ENCODE measurements at regions not wholly inside any gene's neighbourhood (a gene's known extent, or its start where the extent isn't known, plus 50 kb on each side); places are given as distances from the start of the nearest gene placed in this dataset.

DNA sequence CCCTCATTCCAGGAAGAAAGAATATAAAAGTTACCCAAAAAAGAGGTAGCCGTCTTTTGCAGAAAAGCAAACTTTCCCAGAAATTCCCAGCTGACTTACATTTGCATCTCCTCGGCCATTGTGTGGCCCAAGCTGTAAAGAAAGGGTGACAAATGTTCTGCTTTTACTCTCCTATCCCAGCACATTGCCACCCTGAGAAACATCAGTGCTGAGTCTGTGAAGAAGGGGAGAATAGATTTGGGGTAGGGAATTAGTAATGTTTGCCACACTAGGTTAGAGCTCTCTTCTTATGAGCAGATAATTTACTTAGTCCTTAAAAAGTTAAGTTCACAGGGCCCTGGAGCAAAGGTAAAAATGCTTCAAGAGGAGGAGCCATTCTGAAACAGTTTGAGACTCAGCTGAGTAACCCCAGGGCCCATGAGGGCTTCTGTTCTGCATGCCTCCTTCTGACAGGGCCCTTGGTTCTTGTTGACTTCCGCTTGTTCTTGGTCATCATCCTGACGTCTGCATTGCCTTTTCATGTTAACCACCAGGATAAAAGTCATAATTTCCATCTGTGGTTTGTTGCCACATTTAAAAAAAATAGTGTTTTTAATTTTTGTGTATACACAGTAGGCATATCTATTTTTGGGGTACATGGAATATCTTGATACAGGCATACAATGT lies 550.7 kb downstream of the RNF144A start:
- no peak for TF ChIP-seq JUND (IDR thresholded peaks at IDR 0.05; ENCODE audit: low read depth)
- no peak for DNase-seq (ENCODE audit: low read depth in 1 of 2, low spot score in 1 of 2)
- in situ Hi-C loops (cut with HindIII; ENCODE audit: low pct_unique_long_range_greater_than_20kb, low sequenced_read_pairs): no loop called here

DNA sequence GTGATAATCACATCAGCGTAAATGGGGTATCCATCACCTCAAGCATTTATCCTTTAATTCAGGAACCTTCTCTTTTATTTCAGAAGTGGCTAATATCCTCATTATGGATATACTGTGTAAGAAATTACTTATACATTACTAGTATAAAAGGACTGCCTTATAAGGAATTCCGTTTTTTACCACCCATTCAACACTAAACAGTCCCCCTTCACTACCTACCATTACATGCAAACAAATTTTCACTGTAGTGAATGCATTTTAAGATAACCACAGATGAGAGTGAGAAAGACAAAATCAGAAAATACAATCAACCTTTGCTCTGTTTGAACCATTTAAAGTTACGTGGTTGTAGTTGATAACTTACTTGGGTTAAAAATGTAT lies 551.2 kb downstream of the RNF144A start:
- TF ChIP-seq JUND (IDR thresholded peaks at IDR 0.05; ENCODE audit: low read depth): no peak
- DNase-seq (ENCODE audit: low read depth in 1 of 2, low spot score in 1 of 2): no peak
- in situ Hi-C loops (cut with HindIII; ENCODE audit: low pct_unique_long_range_greater_than_20kb, low sequenced_read_pairs): no loop called here

DNA sequence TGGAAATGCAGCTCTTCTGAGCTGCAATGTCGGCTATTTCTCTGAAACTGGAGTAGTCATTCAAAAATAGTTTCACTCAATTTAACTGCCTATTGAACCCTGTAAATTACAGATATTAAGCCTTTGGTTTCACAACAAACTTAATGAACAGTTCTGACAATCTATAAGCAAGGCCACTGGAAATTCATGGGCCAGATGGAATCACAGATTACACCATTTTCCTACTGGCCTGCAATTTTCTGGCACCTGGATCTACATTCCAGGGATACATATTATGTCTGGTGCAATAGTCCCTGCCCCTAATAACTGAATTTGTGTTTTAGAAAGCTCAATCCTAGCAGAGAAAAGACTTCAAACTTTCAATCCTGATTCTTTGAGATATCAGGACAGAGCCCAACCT lies 551.7 kb downstream of the RNF144A start:
- in situ Hi-C loops (cut with HindIII; ENCODE audit: low pct_unique_long_range_greater_than_20kb, low sequenced_read_pairs): no loop called here
- no peak for DNase-seq (ENCODE audit: low read depth in 1 of 2, low spot score in 1 of 2)
- TF ChIP-seq JUND (IDR thresholded peaks at IDR 0.05; ENCODE audit: low read depth): no peak

DNA sequence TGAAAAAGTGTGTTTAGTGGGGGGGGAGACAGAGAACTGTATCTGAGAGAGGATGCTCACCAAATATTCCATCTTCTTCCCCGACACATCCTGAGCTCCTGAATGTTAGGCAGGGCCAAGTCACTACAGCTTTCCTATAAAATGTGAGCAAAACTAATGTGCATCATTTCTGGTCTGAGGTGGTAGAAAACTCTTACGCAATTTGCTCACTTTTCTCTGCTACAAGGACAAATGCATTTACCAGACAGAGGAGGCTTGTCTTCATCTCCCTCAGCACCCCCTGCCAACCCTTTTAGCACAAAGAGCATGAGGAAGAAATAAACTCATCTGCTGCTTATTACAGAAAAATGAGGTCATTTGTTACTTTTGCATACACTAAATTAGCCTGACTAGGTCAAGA lies 554.0 kb downstream of the RNF144A start:
- in situ Hi-C loops (cut with HindIII; ENCODE audit: low pct_unique_long_range_greater_than_20kb, low sequenced_read_pairs): no loop called here
- DNase-seq (ENCODE audit: low read depth in 1 of 2, low spot score in 1 of 2): no peak
- no peak for TF ChIP-seq JUND (IDR thresholded peaks at IDR 0.05; ENCODE audit: low read depth)

DNA sequence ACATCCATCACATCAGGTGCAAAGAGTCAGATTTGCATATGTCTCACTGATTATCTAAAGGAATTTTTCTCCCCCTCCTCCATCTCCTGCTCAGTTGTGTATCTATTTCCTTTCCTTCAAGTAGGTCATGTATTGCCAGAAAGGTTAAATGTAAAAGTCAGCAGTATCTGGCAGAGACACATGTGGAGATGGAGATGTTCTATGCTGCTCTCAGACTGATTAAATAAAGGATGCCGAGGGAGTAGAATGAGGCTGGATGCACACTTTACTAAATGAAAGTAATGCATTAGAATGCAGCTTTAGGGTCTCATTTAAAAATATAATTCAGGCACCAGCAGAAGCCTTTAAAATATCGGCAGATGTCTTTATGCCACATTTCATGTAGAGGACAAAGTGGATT lies 555.3 kb downstream of the RNF144A start:
- DNase-seq (ENCODE audit: low read depth in 1 of 2, low spot score in 1 of 2): no peak
- in situ Hi-C loops (cut with HindIII; ENCODE audit: low pct_unique_long_range_greater_than_20kb, low sequenced_read_pairs): no loop called here
- TF ChIP-seq JUND (IDR thresholded peaks at IDR 0.05; ENCODE audit: low read depth): no peak

DNA sequence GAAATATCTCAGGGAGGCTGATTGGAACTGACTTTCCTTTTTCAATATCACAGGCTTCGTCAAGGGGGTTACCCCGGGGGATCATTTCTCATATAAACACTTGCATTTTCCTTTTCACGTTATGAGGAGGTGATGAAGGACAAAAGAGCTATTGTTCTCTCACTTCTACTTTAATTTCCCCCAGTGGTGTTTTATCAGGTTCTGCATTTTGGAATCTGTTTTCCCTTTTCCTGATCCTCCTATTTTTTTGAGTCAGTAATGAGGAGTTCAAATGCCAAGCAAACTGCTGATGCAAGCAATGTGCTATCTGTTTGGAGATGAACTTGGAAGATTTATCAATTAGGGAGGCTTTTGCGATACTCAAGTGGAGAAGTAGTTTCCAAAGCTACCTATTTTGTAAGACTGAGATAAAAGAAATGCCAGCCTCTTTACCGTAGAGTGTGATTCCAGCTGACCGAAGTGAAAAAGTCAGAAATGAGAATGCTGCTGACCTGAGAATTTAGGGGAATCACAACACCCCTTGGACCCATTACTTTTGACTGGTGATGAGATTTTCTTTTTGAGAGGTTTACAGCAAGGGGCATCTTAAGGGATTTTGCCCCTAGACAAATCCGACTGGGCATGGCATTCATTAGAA lies 556.0 kb downstream of the RNF144A start:
- TF ChIP-seq JUND (IDR thresholded peaks at IDR 0.05; ENCODE audit: low read depth): no peak
- DNase-seq (ENCODE audit: low read depth in 1 of 2, low spot score in 1 of 2): no peak
- in situ Hi-C loops (cut with HindIII; ENCODE audit: low pct_unique_long_range_greater_than_20kb, low sequenced_read_pairs): no loop called here

DNA sequence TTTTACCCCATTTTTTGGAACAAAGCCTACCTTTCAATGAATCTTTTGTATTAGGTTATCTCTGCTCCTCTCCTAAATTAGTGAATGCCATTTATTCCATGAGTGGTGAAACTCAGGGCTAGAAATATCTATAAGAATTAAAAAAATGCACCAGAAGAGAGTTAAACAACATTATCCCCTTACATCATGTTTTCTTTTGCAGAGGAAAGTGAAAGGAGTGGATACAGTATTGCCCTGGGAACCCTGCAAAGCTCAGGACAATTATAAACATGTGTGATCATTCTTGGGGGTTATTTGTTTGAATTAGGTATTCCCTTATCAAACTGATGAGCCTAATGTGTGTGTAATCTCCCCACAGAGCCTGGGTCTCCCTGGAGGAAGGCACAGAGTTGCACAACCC lies 559.2 kb downstream of the RNF144A start:
- no peak for DNase-seq (ENCODE audit: low read depth in 1 of 2, low spot score in 1 of 2)
- no peak for TF ChIP-seq JUND (IDR thresholded peaks at IDR 0.05; ENCODE audit: low read depth)
- in situ Hi-C loops (cut with HindIII; ENCODE audit: low pct_unique_long_range_greater_than_20kb, low sequenced_read_pairs): no loop called here

DNA sequence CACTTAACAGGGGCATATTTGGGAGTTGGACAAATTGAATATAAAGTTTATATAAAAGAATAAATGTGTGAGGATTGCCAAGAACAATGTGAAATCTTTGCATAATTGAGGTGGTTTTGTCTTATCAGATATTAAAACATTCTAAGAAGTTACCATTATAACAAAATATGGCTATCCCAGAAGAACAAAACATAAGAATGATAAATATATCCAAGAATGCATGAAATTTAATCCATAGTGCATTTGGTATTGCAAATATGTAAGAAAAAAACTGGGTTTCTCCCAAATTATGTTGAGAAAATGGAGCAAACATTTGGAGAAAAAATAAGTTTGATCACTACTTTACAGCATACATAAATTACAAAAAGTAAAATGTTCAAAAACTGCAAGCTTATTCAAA lies 562.4 kb downstream of the RNF144A start:
- in situ Hi-C loops (cut with HindIII; ENCODE audit: low pct_unique_long_range_greater_than_20kb, low sequenced_read_pairs): no loop called here
- DNase-seq (ENCODE audit: low read depth in 1 of 2, low spot score in 1 of 2): no peak
- no peak for TF ChIP-seq JUND (IDR thresholded peaks at IDR 0.05; ENCODE audit: low read depth)

DNA sequence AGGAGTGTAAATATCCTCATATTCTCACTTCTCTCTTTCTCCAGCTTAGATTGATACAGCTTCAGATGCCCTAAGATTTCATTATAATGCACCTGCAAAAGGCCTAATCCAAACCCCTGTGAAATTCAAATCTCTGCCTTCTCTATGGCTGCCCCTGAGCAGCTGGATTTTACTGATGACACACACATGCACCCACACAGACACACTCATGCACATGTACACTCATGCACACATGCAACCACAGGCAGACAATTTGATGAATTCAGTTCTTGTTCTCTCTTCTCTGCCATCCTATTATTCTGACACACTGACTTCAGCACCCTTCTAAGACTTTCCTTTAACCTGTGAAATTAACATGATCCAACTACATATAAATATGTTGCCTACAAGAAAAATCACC lies 563.2 kb downstream of the RNF144A start:
- no peak for TF ChIP-seq JUND (IDR thresholded peaks at IDR 0.05; ENCODE audit: low read depth)
- in situ Hi-C loops (cut with HindIII; ENCODE audit: low pct_unique_long_range_greater_than_20kb, low sequenced_read_pairs): no loop called here

DNA sequence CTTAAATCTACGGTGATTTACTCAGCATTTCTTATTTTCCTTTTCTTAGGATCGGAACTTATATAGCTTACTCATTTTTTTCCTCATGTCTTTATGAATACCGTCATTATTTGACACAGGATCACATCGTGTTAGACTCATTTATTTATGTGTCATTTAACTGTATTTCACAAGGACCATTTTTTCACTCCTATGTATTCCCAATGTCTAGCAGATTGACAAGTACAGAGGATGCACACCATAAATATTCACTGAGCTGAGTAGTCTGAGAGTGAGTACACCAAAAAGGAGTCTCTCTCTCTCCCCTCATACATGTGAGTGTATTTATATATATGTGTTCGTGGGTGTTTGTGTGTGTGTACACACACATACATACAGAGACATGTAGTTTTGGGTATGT lies 573.5 kb downstream of the RNF144A start:
- no peak for DNase-seq (ENCODE audit: low read depth in 1 of 2, low spot score in 1 of 2)
- no peak for TF ChIP-seq JUND (IDR thresholded peaks at IDR 0.05; ENCODE audit: low read depth)
- in situ Hi-C loops (cut with HindIII; ENCODE audit: low pct_unique_long_range_greater_than_20kb, low sequenced_read_pairs): no loop called here

More for the DNA sequence above, 563.2 kb downstream of the RNF144A start:
- no peak for DNase-seq (ENCODE audit: low read depth in 1 of 2, low spot score in 1 of 2)

DNA sequence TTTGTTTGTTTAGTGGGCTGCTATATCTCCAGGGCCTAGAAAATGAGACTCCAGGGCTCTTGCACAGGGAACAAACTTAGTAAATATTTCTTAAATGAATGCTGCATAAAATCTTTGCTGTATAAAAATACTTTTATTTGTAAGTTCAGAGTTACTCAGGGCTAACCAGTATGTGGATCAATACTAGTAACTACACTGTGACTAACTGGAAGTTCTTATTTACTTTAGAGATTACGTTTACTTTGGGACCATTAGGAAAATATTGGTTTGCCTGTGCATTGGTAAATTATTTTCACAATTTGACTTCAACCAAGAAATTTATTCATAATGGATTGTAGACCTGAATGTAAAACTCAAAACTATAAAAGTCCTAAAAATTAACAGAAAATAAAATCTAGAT lies 575.5 kb downstream of the RNF144A start:
- in situ Hi-C loops (cut with HindIII; ENCODE audit: low pct_unique_long_range_greater_than_20kb, low sequenced_read_pairs): no loop called here

DNA sequence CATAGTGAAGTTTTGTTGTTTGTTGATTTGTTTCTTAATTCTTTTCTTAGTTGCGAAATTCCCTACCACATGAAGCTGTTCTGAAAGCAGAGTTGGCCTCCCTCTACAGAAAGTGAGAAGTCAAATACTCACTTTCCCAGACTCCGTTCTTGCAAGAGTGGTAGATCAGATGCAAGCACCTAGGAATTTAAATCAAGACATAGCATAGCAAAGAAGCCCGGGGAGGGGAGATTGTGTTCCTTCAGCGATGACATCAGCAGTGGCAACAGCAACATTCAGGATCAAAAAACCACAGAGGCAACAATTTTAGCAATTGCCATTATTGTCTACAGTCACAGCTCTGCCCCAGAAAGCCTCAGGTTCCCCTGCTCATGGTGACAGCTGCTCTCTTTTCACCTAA lies 580.0 kb downstream of the RNF144A start:
- DNase-seq (ENCODE audit: low read depth in 1 of 2, low spot score in 1 of 2): peak in 1 of 2 experiments; percentile 15
- TF ChIP-seq JUND (IDR thresholded peaks at IDR 0.05; ENCODE audit: low read depth): no peak
- in situ Hi-C loops (cut with HindIII; ENCODE audit: low pct_unique_long_range_greater_than_20kb, low sequenced_read_pairs): no loop called here

More for the DNA sequence above, 575.5 kb downstream of the RNF144A start:
- TF ChIP-seq JUND (IDR thresholded peaks at IDR 0.05; ENCODE audit: low read depth): no peak
- no peak for DNase-seq (ENCODE audit: low read depth in 1 of 2, low spot score in 1 of 2)

DNA sequence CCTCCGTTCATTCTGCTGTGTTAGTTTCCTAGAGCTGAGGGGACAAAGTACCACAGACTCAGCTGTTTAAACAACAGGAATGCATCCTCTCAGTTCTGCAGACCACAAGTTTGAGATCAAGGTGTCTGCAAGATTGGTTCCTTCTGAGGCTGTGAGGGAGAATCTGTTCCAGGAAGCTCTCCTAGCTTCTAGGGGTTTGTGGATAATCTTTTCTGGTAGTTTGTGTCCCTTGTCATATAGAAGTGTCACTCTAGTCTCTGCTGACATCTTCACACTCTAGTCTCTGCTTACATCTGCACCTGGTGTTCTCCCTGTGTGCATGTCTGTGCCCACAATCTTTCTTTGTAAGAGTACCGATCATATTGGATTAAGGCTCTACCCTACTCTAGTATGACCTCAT lies 581.8 kb downstream of the RNF144A start:
- no peak for DNase-seq (ENCODE audit: low read depth in 1 of 2, low spot score in 1 of 2)
- in situ Hi-C loops (cut with HindIII; ENCODE audit: low pct_unique_long_range_greater_than_20kb, low sequenced_read_pairs): no loop called here
- no peak for TF ChIP-seq JUND (IDR thresholded peaks at IDR 0.05; ENCODE audit: low read depth)

DNA sequence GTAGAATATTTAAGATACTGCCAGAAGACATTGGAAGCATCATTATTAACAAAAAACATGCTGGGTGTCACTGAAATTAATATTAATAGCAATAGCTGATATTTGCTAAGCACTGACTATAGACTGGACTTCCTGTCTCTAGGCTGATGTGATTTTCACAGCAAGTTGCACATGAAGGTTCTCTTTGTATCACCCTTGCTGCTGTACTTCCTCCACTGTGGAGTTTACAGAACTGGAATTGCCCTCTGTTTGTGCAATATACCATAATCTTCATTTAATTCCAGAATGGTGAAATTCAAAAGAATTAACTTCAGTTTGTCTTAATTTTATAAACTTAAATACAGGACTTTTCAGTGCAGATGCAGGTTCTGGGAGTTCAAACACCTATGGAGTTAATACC lies 585.1 kb downstream of the RNF144A start:
- DNase-seq (ENCODE audit: low read depth in 1 of 2, low spot score in 1 of 2): no peak
- no peak for TF ChIP-seq JUND (IDR thresholded peaks at IDR 0.05; ENCODE audit: low read depth)
- in situ Hi-C loops (cut with HindIII; ENCODE audit: low pct_unique_long_range_greater_than_20kb, low sequenced_read_pairs): no loop called here

Data from T47D (cell line).